Trophoblast cell (in vitro differentiated cells and primary cell): ENCODE measurements at regions not wholly inside any gene's neighbourhood (a gene's known extent, or its start where the extent isn't known, plus 50 kb on each side); places are given as distances from the start of the nearest gene placed in this dataset.

Experiments
- DNase-seq, 2 donors: peaks; one replicate each; pipeline ENCODE4 v3.0.0-alpha.2; 2016
- H2AFZ ChIP-seq: 2 replicates; pipeline ENCODE4 v1.6.1; 2013; ENCODE audit warnings: low read length, moderate library complexity, mild to moderate bottlenecking; ENCODE audit not compliant: insufficient read depth, poor library complexity
- H2AK5ac ChIP-seq: 2 replicates; pipeline ENCODE4 v1.6.1; 2013; ENCODE audit warnings: mild to moderate bottlenecking, low read length
- H2BK120ac ChIP-seq: 2 replicates; pipeline ENCODE4 v1.6.1; 2013; ENCODE audit warnings: low read length, mild to moderate bottlenecking, moderate library complexity; ENCODE audit not compliant: insufficient read depth, poor library complexity
- H2BK12ac ChIP-seq: 2 replicates; pipeline ENCODE4 v1.6.1; 2013; ENCODE audit warnings: mild to moderate bottlenecking, low read length, moderate library complexity
- H2BK5ac ChIP-seq: 2 replicates; pipeline ENCODE4 v1.6.1; 2013; ENCODE audit warnings: low read length, low read depth, moderate library complexity, mild to moderate bottlenecking; ENCODE audit not compliant: poor library complexity
- H3K14ac ChIP-seq: 2 replicates; pipeline ENCODE4 v1.6.1; 2013; ENCODE audit warnings: mild to moderate bottlenecking, low read length
- H3K18ac ChIP-seq: 2 replicates; pipeline ENCODE4 v1.6.1; 2013; ENCODE audit warnings: mild to moderate bottlenecking, low read length
- H3K23ac ChIP-seq: 2 replicates; pipeline ENCODE4 v1.6.1; 2013; ENCODE audit warnings: low read length
- H3K27ac ChIP-seq: 2 replicates; pipeline ENCODE4 v1.5.1; 2013; ENCODE audit warnings: low read depth, mild to moderate bottlenecking, inconsistent platforms, low read length, moderate library complexity
- H3K27me3 ChIP-seq: 2 replicates; pipeline ENCODE4 v1.6.1; 2013; ENCODE audit warnings: inconsistent platforms, mild to moderate bottlenecking, low read length, moderate library complexity; ENCODE audit not compliant: insufficient read depth
- H3K36me3 ChIP-seq, 2 experiments: 1 replicate in 1 of 2; 2 replicates in 1 of 2; pipeline ENCODE4 v1.6.1; 2013; ENCODE audit warnings: low read length in 2 of 2, mild to moderate bottlenecking in 2 of 2, moderate library complexity in 1 of 2; ENCODE audit not compliant: insufficient read depth in 2 of 2, control insufficient read depth in 1 of 2
- H3K4ac ChIP-seq: 2 replicates; pipeline ENCODE4 v1.6.1; 2013; ENCODE audit warnings: low read depth, mild to moderate bottlenecking, low read length, moderate library complexity
- H3K4me1 ChIP-seq, 2 experiments: 1 replicate in 1 of 2; 2 replicates in 1 of 2; pipeline ENCODE4 v1.6.1; 2013; ENCODE audit warnings: low read length in 2 of 2, mild to moderate bottlenecking in 2 of 2, moderate library complexity in 1 of 2; ENCODE audit not compliant: insufficient read depth in 2 of 2, control insufficient read depth in 1 of 2
- H3K4me2 ChIP-seq: 2 replicates; pipeline ENCODE4 v1.6.1; 2013; ENCODE audit warnings: inconsistent platforms, mild to moderate bottlenecking, low read length, moderate library complexity
- H3K4me3 ChIP-seq: 2 replicates; pipeline ENCODE4 v1.5.1; 2013; ENCODE audit warnings: mild to moderate bottlenecking, low read depth, low read length, inconsistent platforms
- H3K79me1 ChIP-seq: one replicate; pipeline ENCODE4 v1.6.1; 2013; ENCODE audit warnings: low read length
- H3K79me2 ChIP-seq: 2 replicates; pipeline ENCODE4 v1.6.1; 2013; ENCODE audit warnings: low read length, mild to moderate bottlenecking; ENCODE audit not compliant: control insufficient read depth, insufficient read depth, poor library complexity
- H3K9ac ChIP-seq: 2 replicates; pipeline ENCODE4 v1.6.1; 2013; ENCODE audit warnings: mild to moderate bottlenecking, low read length
- H3K9me3 ChIP-seq: 2 replicates; pipeline ENCODE4 v1.6.1; 2013; ENCODE audit warnings: low read depth, mild to moderate bottlenecking, control low read depth, inconsistent platforms, low read length; ENCODE audit not compliant: insufficient read depth
- H4K12ac ChIP-seq: 2 replicates; pipeline ENCODE4 v1.6.1; 2013; ENCODE audit warnings: low read depth, mild to moderate bottlenecking, low read length, moderate library complexity
- H4K8ac ChIP-seq: 2 replicates; pipeline ENCODE4 v1.6.1; 2013; ENCODE audit warnings: low read depth, mild to moderate bottlenecking, low read length, moderate library complexity
- H4K91ac ChIP-seq: one replicate; pipeline ENCODE4 v1.6.1; 2013; ENCODE audit warnings: low read depth, mild to moderate bottlenecking, low read length, moderate library complexity
- WGBS: extraction: QIAGEN DNeasy Blood & Tissue Kit; methylation state at CpG from one replicate; pipeline ENCODE4 v1.1.7; 2013; ENCODE audit warnings: missing lambda C conversion rate; ENCODE audit not compliant: insufficient read length, insufficient coverage; ENCODE audit errors: extremely low coverage; 5-methylcytosine and 5-hydroxymethylcytosine counted together

GRCh38 chr2:2586931-2587330 is 255.9 kb upstream of the MYT1L start:
- Histone ChIP-seq H3K4ac (no peak overlapping the region), H3K18ac (no peak overlapping the region), H2BK5ac (no peak overlapping the region), H3K4me2 (no peak overlapping the region), H3K36me3 (no peaks in the 10 kb centered on the region), H3K79me2 (no peaks in the 10 kb centered on the region), H3K4me1 (no peaks in the 10 kb centered on the region), H3K9ac (no peak overlapping the region), H3K14ac (no peak overlapping the region), H2BK12ac (no peak overlapping the region), H2BK120ac (no peak overlapping the region), H4K91ac (no peak overlapping the region), H2AK5ac (no peak overlapping the region), H3K79me1 (no peaks in the 10 kb centered on the region), H3K23ac (no peak overlapping the region), H3K4me3 (no peak overlapping the region), H3K27me3 (no peaks in the 10 kb centered on the region), H4K12ac (no peak overlapping the region), H3K27ac (no peak overlapping the region), H3K9me3 (no peaks in the 10 kb centered on the region), H2AFZ (no peak overlapping the region), H4K8ac (no peak overlapping the region)
- no CpG with 5 or more reads among the region's 9 CpGs for WGBS
- DNase-seq = no peak

GRCh38 chr2:2586068-2586776 is 255.1 kb upstream of the MYT1L start:
- WGBS = no CpG with 5 or more reads among the region's 18 CpGs
- no peak for DNase-seq

GRCh38 chr2:2582998-2583545 is 252.0 kb upstream of the MYT1L start:
- no CpG with 5 or more reads among the region's 7 CpGs for WGBS
- DNase-seq = no peak

More at GRCh38 chr2:2586068-2586776, 255.1 kb upstream of the MYT1L start:
- no peaks in the 10 kb centered on the region for H3K36me3 ChIP-seq
- H3K18ac ChIP-seq = no peak overlapping the region
- H2BK5ac ChIP-seq = no peak overlapping the region
- H3K4ac ChIP-seq = no peak overlapping the region
- no peak overlapping the region for H3K9ac ChIP-seq
- no peak overlapping the region for H2BK120ac ChIP-seq
- H4K91ac ChIP-seq = no peak overlapping the region
- no peak overlapping the region for H2AFZ ChIP-seq
- H3K27ac ChIP-seq = no peak overlapping the region
- no peaks in the 10 kb centered on the region for H3K9me3 ChIP-seq
- no peak overlapping the region for H4K8ac ChIP-seq
- no peak overlapping the region for H3K23ac ChIP-seq
- no peak overlapping the region for H3K14ac ChIP-seq
- no peak overlapping the region for H4K12ac ChIP-seq
- H3K27me3 ChIP-seq = no peaks in the 10 kb centered on the region
- H3K79me2 ChIP-seq = no peaks in the 10 kb centered on the region
- no peak overlapping the region for H3K4me3 ChIP-seq
- no peak overlapping the region for H3K4me2 ChIP-seq
- H3K4me1 ChIP-seq = no peaks in the 10 kb centered on the region
- H2AK5ac ChIP-seq = no peak overlapping the region
- H2BK12ac ChIP-seq = no peak overlapping the region
- no peaks in the 10 kb centered on the region for H3K79me1 ChIP-seq

GRCh38 chr2:2581331-2582159 is 250.5 kb upstream of the MYT1L start:
- no CpG with 5 or more reads among the region's 28 CpGs for WGBS

More at GRCh38 chr2:2582998-2583545, 252.0 kb upstream of the MYT1L start:
- Histone ChIP-seq H3K18ac (no peak overlapping the region), H4K12ac (no peak overlapping the region), H3K4me3 (no peak overlapping the region), H3K4me1 (no peaks in the 10 kb centered on the region), H4K91ac (no peak overlapping the region), H3K79me1 (no peaks in the 10 kb centered on the region), H2BK5ac (no peak overlapping the region), H3K36me3 (no peaks in the 10 kb centered on the region), H2BK12ac (no peak overlapping the region), H3K9me3 (peaks cover 2% of the 10 kb centered on the region), H3K27ac (no peak overlapping the region), H3K27me3 (no peaks in the 10 kb centered on the region), H3K79me2 (no peaks in the 10 kb centered on the region), H3K14ac (no peak overlapping the region), H2BK120ac (no peak overlapping the region), H2AFZ (no peak overlapping the region), H3K4ac (no peak overlapping the region), H4K8ac (no peak overlapping the region), H3K4me2 (no peak overlapping the region), H2AK5ac (no peak overlapping the region), H3K9ac (no peak overlapping the region), H3K23ac (no peak overlapping the region)

More at GRCh38 chr2:2581331-2582159, 250.5 kb upstream of the MYT1L start:
- Histone ChIP-seq H2BK5ac (no peak overlapping the region), H3K14ac (no peak overlapping the region), H2BK12ac (no peak overlapping the region), H4K8ac (no peak overlapping the region), H3K36me3 (no peaks in the 10 kb centered on the region), H3K9me3 (peaks cover 2% of the 10 kb centered on the region), H2BK120ac (no peak overlapping the region), H3K27ac (no peak overlapping the region), H3K18ac (no peak overlapping the region), H4K91ac (no peak overlapping the region), H2AK5ac (no peak overlapping the region), H2AFZ (no peak overlapping the region), H3K9ac (no peak overlapping the region), H3K4ac (no peak overlapping the region), H3K4me1 (no peaks in the 10 kb centered on the region), H3K4me2 (no peak overlapping the region), H3K4me3 (no peak overlapping the region), H3K27me3 (no peaks in the 10 kb centered on the region), H4K12ac (no peak overlapping the region), H3K79me2 (no peaks in the 10 kb centered on the region), H3K79me1 (no peaks in the 10 kb centered on the region), H3K23ac (no peak overlapping the region)
- DNase-seq = no peak
